RPMI7951 (cell line): ENCODE measurements at regions not wholly inside any gene's neighbourhood (a gene's known extent, or its start where the extent isn't known, plus 50 kb on each side); places are given as distances from the start of the nearest gene placed in this dataset.
"Not testable (repeated sequence)": the region's sequence is repeated elsewhere in the genome, so short reads cannot be mapped to it uniquely, and the experiment has no call there.

ENCODE experiments used
- DNase-seq: peaks from one replicate; pipeline ENCODE4 v3.0.0-alpha.2; 2012; ENCODE audit warnings: low read depth

- DNase-seq = no peak
These were observed 77.6 kb downstream of the SETD4 start for GRCh38 chr21:35982717-35983116.

GRCh38 chr21:35981514-35982070 is 78.7 kb downstream of the SETD4 start:
- no peak for DNase-seq

GRCh38 chr21:35980821-35981220 is 79.5 kb downstream of the SETD4 start:
- no peak for DNase-seq

GRCh38 chr21:35977860-35978259 is 82.5 kb downstream of the SETD4 start:
- not testable (repeated sequence) for DNase-seq

GRCh38 chr21:35976929-35977328 is 83.4 kb downstream of the SETD4 start:
- no peak for DNase-seq

- DNase-seq = no peak
These were observed 83.8 kb downstream of the SETD4 start for GRCh38 chr21:35976481-35976880.

- DNase-seq = peak; percentile 73
These were observed 85.6 kb downstream of the SETD4 start for GRCh38 chr21:35974775-35975174.

GRCh38 chr21:35971824-35972223 is 88.5 kb downstream of the SETD4 start:
- no peak for DNase-seq

GRCh38 chr21:35969281-35969680 is 91.0 kb downstream of the SETD4 start:
- no peak for DNase-seq

GRCh38 chr21:35968564-35968963 is 91.8 kb downstream of the SETD4 start:
- no peak for DNase-seq

- DNase-seq = no peak
These were observed 94.6 kb downstream of the SETD4 start for GRCh38 chr21:35965699-35966098.

- DNase-seq = peak; percentile 33
These were observed 96.3 kb downstream of the SETD4 start for GRCh38 chr21:35963920-35964451.

GRCh38 chr21:35962917-35963316 is 97.4 kb downstream of the SETD4 start:
- DNase-seq = no peak

GRCh38 chr21:35954066-35954465 is 106.3 kb downstream of the SETD4 start:
- no peak for DNase-seq

- DNase-seq = no peak
These were observed 106.7 kb downstream of the SETD4 start for GRCh38 chr21:35953597-35953996.

- DNase-seq = no peak
These were observed 107.5 kb downstream of the SETD4 start for GRCh38 chr21:35952651-35953340.

GRCh38 chr21:35948982-35949381 is 111.3 kb downstream of the SETD4 start:
- DNase-seq = no peak

GRCh38 chr21:35945089-35945671 is 115.1 kb downstream of the SETD4 start:
- no peak for DNase-seq

- DNase-seq = no peak
These were observed 116.6 kb downstream of the SETD4 start for GRCh38 chr21:35943752-35944151.

- DNase-seq = no peak
These were observed 117.8 kb downstream of the SETD4 start for GRCh38 chr21:35942211-35943144.

GRCh38 chr21:35940074-35940927 is 120.0 kb downstream of the SETD4 start:
- peak; percentile 70 for DNase-seq
